WERI-Rb-1 (cell line): ENCODE measurements at regions not wholly inside any gene's neighbourhood (a gene's known extent, or its start where the extent isn't known, plus 50 kb on each side); places are given as distances from the start of the nearest gene placed in this dataset.

ENCODE experiments used
- DNase-seq: peaks from one replicate; pipeline ENCODE4 v3.0.0-alpha.2; 2020
- H3K27ac ChIP-seq: fragments of 250-450 bp; sonication (Bioruptor Pico); 2 replicates; pipeline ENCODE4 v1.5.1; 2020; ENCODE audit warnings: mild to moderate bottlenecking, moderate library complexity
- H3K27me3 ChIP-seq: fragments of 250-450 bp; sonication (Bioruptor Pico); 2 replicates; pipeline ENCODE4 v1.5.1; 2021; ENCODE audit warnings: mild to moderate bottlenecking, low read depth, moderate library complexity; ENCODE audit not compliant: insufficient read depth, severe bottlenecking
- H3K36me3 ChIP-seq: fragments of 250-450 bp; sonication (Bioruptor Pico); 2 replicates; pipeline ENCODE4 v1.5.1; 2020; ENCODE audit warnings: mild to moderate bottlenecking, moderate library complexity
- H3K4me3 ChIP-seq: 2 replicates; pipeline ENCODE4 v1.5.1; 2011; ENCODE audit warnings: low read depth, mild to moderate bottlenecking, control low read depth, low read length
- H3K9me3 ChIP-seq: fragments of 250-450 bp; sonication (Bioruptor Pico); 2 replicates; pipeline ENCODE4 v1.5.1; 2021; ENCODE audit warnings: mild to moderate bottlenecking, moderate library complexity; ENCODE audit not compliant: severe bottlenecking
- CTCF ChIP-seq: IDR thresholded peaks from 2 replicates; pipeline ENCODE4 v1.5.1; 2011; ENCODE audit warnings: low read depth, mild to moderate bottlenecking, control low read depth, inconsistent platforms, low read length

- Histone ChIP-seq H3K4me3 (no peak overlapping the region), H3K9me3 (no peaks in the 10 kb centered on the region), H3K36me3 (peaks cover 25% of the 10 kb centered on the region), H3K27ac (no peak overlapping the region), H3K27me3 (no peaks in the 10 kb centered on the region)
- DNase-seq = no peak
- no peak for TF ChIP-seq CTCF
Measured at GRCh38 chr1:219993554-219994433, 52.5 kb downstream of the EPRS1 start.

GRCh38 chr1:219991919-219992318 is 54.4 kb downstream of the EPRS1 start:
- Histone ChIP-seq H3K27me3 (no peaks in the 10 kb centered on the region), H3K9me3 (no peaks in the 10 kb centered on the region), H3K36me3 (peaks cover 32% of the 10 kb centered on the region), H3K4me3 (no peak overlapping the region), H3K27ac (no peak overlapping the region)
- TF ChIP-seq CTCF = no peak
- no peak for DNase-seq

DNA sequence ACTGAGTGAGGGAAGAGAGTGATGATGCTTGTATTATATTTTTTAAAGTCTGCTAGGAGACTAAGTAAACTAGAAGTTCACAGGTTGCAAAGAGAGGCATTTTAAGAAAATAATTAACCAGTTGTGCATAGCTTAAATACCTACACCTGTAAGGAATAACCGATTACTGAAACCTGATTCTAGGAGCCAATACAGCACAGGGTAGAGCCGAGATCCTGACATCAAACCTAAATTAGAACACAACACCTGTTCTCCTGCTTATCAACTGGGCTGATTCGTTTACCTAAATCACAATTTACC is 54.8 kb downstream of the EPRS1 start:
- no peak for TF ChIP-seq CTCF
- DNase-seq = no peak
- Histone ChIP-seq H3K4me3 (no peak overlapping the region), H3K27me3 (no peaks in the 10 kb centered on the region), H3K27ac (no peak overlapping the region), H3K36me3 (peaks cover 32% of the 10 kb centered on the region), H3K9me3 (no peaks in the 10 kb centered on the region)

DNA sequence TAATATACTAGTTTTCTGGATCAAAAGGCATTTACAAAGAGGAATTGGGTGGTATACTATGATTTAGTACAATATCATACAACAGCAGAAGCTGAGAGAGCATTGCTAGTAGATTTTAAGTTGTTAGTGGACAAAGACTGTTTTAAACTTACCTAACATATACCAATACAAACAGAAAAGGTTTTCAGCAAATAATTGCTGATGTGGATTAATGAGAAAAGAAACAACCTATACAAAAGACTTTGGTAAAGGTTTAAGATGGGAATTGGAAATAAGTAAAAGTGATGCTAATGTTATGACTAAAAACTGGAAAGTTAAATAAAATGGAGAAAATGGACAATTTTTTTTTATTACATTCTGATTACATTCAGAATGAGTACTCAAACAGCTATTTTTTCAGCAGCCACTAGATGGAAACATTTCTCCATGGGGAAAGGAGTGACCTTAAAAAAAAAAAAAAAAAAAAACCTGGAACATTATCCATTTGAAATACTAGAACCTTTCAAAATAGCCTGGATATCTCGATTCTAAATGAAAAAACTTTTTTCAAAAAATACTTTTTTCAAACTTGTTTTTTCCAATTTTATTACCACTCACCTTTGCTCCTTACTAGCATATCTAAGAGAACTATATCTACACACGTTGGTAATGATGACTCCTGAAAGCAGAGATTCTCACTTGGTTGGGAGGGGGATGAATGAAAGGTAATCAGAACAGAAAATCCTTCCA is 55.4 kb downstream of the EPRS1 start:
- no peak for DNase-seq

DNA sequence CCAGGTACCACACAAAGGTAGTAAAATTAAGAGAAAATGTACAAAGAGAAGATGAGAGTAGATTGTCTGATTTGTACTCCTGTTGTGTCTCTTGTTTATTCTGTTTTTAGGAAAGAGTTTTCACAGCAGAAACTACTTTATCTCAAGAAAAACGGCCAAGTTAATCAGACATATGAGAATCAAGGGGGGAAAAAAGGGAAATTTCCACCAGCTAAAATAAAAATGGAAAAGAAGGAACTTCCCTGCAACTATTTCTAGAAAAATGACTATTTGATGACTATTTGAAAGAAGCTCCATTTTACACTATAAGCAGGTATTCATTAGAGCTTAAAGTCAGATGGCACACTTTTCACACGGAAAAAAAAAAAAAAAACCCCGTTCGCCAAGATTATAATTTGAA is 56.5 kb downstream of the EPRS1 start:
- Histone ChIP-seq H3K27ac (no peak overlapping the region), H3K9me3 (no peaks in the 10 kb centered on the region), H3K4me3 (no peak overlapping the region), H3K36me3 (peaks cover 29% of the 10 kb centered on the region), H3K27me3 (no peaks in the 10 kb centered on the region)
- DNase-seq = no peak
- TF ChIP-seq CTCF = no peak

More for the DNA sequence above, 55.4 kb downstream of the EPRS1 start:
- peak; percentile 35; the same call in 1 of the 2 replicates for TF ChIP-seq CTCF
- Histone ChIP-seq H3K4me3 (no peak overlapping the region), H3K9me3 (no peaks in the 10 kb centered on the region), H3K27me3 (no peaks in the 10 kb centered on the region), H3K27ac (no peak overlapping the region), H3K36me3 (peaks cover 32% of the 10 kb centered on the region)
